ENCODE measurements at regions not wholly inside any gene's neighbourhood (a gene's known extent, or its start where the extent isn't known, plus 50 kb on each side); places are given as distances from the start of the nearest gene placed in this dataset.
A peak's percentile ranks its signal among the peaks of the same experiment; 100 is the strongest.

- TF ChIP-seq, protein P1, sequence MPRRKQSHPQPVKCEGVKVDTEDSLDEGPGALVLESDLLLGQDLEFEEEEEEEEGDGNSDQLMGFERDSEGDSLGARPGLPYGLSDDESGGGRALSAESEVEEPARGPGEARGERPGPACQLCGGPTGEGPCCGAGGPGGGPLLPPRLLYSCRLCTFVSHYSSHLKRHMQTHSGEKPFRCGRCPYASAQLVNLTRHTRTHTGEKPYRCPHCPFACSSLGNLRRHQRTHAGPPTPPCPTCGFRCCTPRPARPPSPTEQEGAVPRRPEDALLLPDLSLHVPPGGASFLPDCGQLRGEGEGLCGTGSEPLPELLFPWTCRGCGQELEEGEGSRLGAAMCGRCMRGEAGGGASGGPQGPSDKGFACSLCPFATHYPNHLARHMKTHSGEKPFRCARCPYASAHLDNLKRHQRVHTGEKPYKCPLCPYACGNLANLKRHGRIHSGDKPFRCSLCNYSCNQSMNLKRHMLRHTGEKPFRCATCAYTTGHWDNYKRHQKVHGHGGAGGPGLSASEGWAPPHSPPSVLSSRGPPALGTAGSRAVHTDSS (CRISPR knock-in tag; conservative IDR thresholded peaks at IDR 0.05), result no peak
- TF ChIP-seq TOE1 (CRISPR knock-in tag; IDR thresholded peaks at IDR 0.05) (no peak), CENPT (CRISPR knock-in tag; IDR thresholded peaks at IDR 0.05; ENCODE audit: low read depth) (no peak), ZSCAN25 (CRISPR knock-in tag; IDR thresholded peaks at IDR 0.05) (peak; percentile 34; the same call in 1 of the 2 replicates), RBM22 (optimal IDR thresholded peaks at IDR 0.05; ENCODE audit: low read length) (no peak), CCDC6 (CRISPR knock-in tag; IDR thresholded peaks at IDR 0.05) (peak; percentile 56; the same call in 1 of the 2 replicates), SSRP1 (CRISPR knock-in tag; IDR thresholded peaks at IDR 0.05) (no peak), ZBTB38 (CRISPR knock-in tag; IDR thresholded peaks at IDR 0.05) (peak; percentile 93), ZNF770 (CRISPR knock-in tag; IDR thresholded peaks at IDR 0.05) (no peak), NONO (IDR thresholded peaks at IDR 0.05) (no peak), NONO (CRISPR knock-in tag; conservative IDR thresholded peaks at IDR 0.05) (peak; percentile 54; the same call in 1 of the 2 replicates), ZSCAN20 (CRISPR knock-in tag; IDR thresholded peaks at IDR 0.05; ENCODE audit: borderline replicate concordance) (no peak), ZBTB21 (CRISPR knock-in tag; IDR thresholded peaks at IDR 0.05) (no peak; the same call in 1 of the 2 replicates), ZNF543 (CRISPR knock-in tag; IDR thresholded peaks at IDR 0.05) (no peak), MEF2D (CRISPR knock-in tag; IDR thresholded peaks at IDR 0.05) (peak; percentile 74), MEIS2 (CRISPR knock-in tag; IDR thresholded peaks at IDR 0.05) (0 out of 2 replicates have a peak, but pooled peaks have one; percentile 20), ZNF546 (CRISPR knock-in tag; conservative IDR thresholded peaks at IDR 0.05) (peak; percentile 0; the same call in 1 of the 2 replicates), ARNTL (CRISPR knock-in tag; IDR thresholded peaks at IDR 0.05) (peak; percentile 84), PHF21A (CRISPR knock-in tag; IDR thresholded peaks at IDR 0.05) (0 out of 2 replicates have a peak, but pooled peaks have one; percentile 45), ZNF577 (CRISPR knock-in tag; IDR thresholded peaks at IDR 0.05; ENCODE audit: borderline replicate concordance, low read depth) (no peak)
- TF ChIP-seq, protein P2, sequence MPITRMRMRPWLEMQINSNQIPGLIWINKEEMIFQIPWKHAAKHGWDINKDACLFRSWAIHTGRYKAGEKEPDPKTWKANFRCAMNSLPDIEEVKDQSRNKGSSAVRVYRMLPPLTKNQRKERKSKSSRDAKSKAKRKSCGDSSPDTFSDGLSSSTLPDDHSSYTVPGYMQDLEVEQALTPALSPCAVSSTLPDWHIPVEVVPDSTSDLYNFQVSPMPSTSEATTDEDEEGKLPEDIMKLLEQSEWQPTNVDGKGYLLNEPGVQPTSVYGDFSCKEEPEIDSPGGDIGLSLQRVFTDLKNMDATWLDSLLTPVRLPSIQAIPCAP (CRISPR knock-in tag; IDR thresholded peaks at IDR 0.05; ENCODE audit: low read depth), result no peak
- TF ChIP-seq, protein P3, sequence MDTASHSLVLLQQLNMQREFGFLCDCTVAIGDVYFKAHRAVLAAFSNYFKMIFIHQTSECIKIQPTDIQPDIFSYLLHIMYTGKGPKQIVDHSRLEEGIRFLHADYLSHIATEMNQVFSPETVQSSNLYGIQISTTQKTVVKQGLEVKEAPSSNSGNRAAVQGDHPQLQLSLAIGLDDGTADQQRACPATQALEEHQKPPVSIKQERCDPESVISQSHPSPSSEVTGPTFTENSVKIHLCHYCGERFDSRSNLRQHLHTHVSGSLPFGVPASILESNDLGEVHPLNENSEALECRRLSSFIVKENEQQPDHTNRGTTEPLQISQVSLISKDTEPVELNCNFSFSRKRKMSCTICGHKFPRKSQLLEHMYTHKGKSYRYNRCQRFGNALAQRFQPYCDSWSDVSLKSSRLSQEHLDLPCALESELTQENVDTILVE (CRISPR knock-in tag; IDR thresholded peaks at IDR 0.05), result no peak
- TF ChIP-seq, protein P4, sequence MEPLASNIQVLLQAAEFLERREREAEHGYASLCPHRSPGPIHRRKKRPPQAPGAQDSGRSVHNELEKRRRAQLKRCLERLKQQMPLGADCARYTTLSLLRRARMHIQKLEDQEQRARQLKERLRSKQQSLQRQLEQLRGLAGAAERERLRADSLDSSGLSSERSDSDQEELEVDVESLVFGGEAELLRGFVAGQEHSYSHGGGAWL (CRISPR knock-in tag; IDR thresholded peaks at IDR 0.05), result peak; percentile 57; the same call in 1 of the 2 replicates
- TF ChIP-seq, protein P5, sequence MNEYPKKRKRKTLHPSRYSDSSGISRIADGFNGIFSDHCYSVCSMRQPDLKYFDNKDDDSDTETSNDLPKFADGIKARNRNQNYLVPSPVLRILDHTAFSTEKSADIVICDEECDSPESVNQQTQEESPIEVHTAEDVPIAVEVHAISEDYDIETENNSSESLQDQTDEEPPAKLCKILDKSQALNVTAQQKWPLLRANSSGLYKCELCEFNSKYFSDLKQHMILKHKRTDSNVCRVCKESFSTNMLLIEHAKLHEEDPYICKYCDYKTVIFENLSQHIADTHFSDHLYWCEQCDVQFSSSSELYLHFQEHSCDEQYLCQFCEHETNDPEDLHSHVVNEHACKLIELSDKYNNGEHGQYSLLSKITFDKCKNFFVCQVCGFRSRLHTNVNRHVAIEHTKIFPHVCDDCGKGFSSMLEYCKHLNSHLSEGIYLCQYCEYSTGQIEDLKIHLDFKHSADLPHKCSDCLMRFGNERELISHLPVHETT (CRISPR knock-in tag; conservative IDR thresholded peaks at IDR 0.05), result no peak
Measured at GRCh38 chr1:25140073-25140797, 92.1 kb downstream of the SYF2 start (continued).

Data from HepG2 (cell line).